ENCODE measurements at regions not wholly inside any gene's neighbourhood (a gene's known extent, or its start where the extent isn't known, plus 50 kb on each side); places are given as distances from the start of the nearest gene placed in this dataset.

DNA sequence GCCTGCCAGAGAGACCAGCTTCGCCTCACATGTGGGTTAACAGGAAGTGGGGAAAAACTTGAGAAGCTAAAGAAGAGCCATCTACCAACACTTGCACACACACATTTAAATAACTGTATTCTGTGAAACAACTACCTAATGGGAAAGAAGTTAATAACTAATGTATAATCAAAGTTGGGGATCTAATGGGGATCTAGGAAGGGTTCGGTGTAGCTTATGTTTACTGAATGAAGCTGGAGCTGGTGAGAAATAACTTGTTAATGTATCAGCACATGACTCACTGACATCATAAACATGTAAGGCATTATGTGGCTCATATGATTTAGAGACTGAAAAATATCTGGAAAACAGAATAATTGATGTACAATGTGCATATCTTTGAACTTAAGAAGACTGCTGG, 421.3 kb upstream of the NXPH2 start:
- dilution Hi-C loops (cut with MboI; ENCODE audit: extremely low pct_ligation_motif_present, low sequenced_read_pairs) = no loop called here
- TF ChIP-seq, protein P1, sequence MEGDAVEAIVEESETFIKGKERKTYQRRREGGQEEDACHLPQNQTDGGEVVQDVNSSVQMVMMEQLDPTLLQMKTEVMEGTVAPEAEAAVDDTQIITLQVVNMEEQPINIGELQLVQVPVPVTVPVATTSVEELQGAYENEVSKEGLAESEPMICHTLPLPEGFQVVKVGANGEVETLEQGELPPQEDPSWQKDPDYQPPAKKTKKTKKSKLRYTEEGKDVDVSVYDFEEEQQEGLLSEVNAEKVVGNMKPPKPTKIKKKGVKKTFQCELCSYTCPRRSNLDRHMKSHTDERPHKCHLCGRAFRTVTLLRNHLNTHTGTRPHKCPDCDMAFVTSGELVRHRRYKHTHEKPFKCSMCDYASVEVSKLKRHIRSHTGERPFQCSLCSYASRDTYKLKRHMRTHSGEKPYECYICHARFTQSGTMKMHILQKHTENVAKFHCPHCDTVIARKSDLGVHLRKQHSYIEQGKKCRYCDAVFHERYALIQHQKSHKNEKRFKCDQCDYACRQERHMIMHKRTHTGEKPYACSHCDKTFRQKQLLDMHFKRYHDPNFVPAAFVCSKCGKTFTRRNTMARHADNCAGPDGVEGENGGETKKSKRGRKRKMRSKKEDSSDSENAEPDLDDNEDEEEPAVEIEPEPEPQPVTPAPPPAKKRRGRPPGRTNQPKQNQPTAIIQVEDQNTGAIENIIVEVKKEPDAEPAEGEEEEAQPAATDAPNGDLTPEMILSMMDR (IDR thresholded peaks at IDR 0.05; ENCODE audit: extremely low read depth in 1 of 2, insufficient read depth in 1 of 2, low read depth in 1 of 2, low read length in 2 of 2) = no peak
- TF ChIP-seq FOS (IDR thresholded peaks at IDR 0.05; ENCODE audit: borderline replicate concordance, insufficient read depth, low read length) (no peak), MYC (IDR thresholded peaks at IDR 0.05; ENCODE audit: low read depth, low read length) (no peak), GATA2 (IDR thresholded peaks at IDR 0.05; ENCODE audit: insufficient read depth, insufficient read length, low read depth, low read length) (no peak), POLR2AphosphoS5 (IDR thresholded peaks at IDR 0.05; ENCODE audit: insufficient read depth, low read depth, low read length) (no peak), JUN (IDR thresholded peaks at IDR 0.05; ENCODE audit: borderline replicate concordance, insufficient read depth, insufficient read length, low read depth) (no peak), POLR2A (IDR thresholded peaks at IDR 0.05; ENCODE audit: low read depth, low read length) (no peak), EZH2 (IDR thresholded peaks at IDR 0.05; ENCODE audit: borderline replicate concordance, low read depth, low read length, severe bottlenecking) (no peak)
- TF ChIP-seq, protein P2, sequence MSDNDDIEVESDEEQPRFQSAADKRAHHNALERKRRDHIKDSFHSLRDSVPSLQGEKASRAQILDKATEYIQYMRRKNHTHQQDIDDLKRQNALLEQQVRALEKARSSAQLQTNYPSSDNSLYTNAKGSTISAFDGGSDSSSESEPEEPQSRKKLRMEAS (IDR thresholded peaks at IDR 0.05; ENCODE audit: insufficient read depth, insufficient read length) = no peak
- intact Hi-C loops (cut with micrococcal nuclease) = no loop called here
- Histone ChIP-seq H4K20me1 (replicated peaks; ENCODE audit: control insufficient read depth, extremely low read depth, insufficient read depth, low read length) (no peaks in the 10 kb centered on the region), H3K9me1 (replicated peaks; ENCODE audit: control insufficient read depth, extremely low read depth, insufficient read depth, low read length) (no peaks in the 10 kb centered on the region), H3K79me2 (ENCODE audit: control insufficient read depth, insufficient read depth, low read length) (no peaks in the 10 kb centered on the region), H3K9me3 (replicated peaks; ENCODE audit: control insufficient read depth, insufficient read depth, low read length) (peaks cover 3% of the 10 kb centered on the region), H3K36me3 (ENCODE audit: control insufficient read depth in 2 of 2, extremely low read depth in 1 of 2, insufficient read depth in 2 of 2, low read length in 2 of 2) (no peaks in the 10 kb centered on the region), H2AFZ (ENCODE audit: low read depth, low read length) (no peak overlapping the region), H3K4me2 (ENCODE audit: insufficient read depth, low read length) (no peak overlapping the region), H3K27ac (ENCODE audit: insufficient read depth, low read depth, low read length) (no peak overlapping the region), H3K9ac (replicated peaks; ENCODE audit: extremely low read depth, insufficient read depth, low read length) (no peak overlapping the region), H3K27me3 (ENCODE audit: control insufficient read depth in 2 of 2, insufficient read depth in 2 of 2, low read length in 2 of 2) (no peaks in the 10 kb centered on the region), H3K4me3 (replicated peaks in 1 of 3; ENCODE audit: insufficient read depth in 1 of 3, low read depth in 1 of 3, low read length in 3 of 3) (no peak overlapping the region), H3K4me1 (ENCODE audit: control insufficient read depth, extremely low read depth, insufficient read depth, low read length) (no peaks in the 10 kb centered on the region)
- BruUV-seq (replicated peaks) = no TSS peak
- FAIRE-seq (no peak), DNase-seq (ENCODE audit: low read depth, low spot score) (no peak)
- POLR2A ChIA-PET = no interaction called here
- CTCF ChIA-PET = no interaction called here
